GM12873 (cell line): ENCODE measurements at regions not wholly inside any gene's neighbourhood (a gene's known extent, or its start where the extent isn't known, plus 50 kb on each side); places are given as distances from the start of the nearest gene placed in this dataset.
A peak's percentile ranks its signal among the peaks of the same experiment; 100 is the strongest.

Experiments
- CTCF ChIP-seq: IDR thresholded peaks from 2 replicates; pipeline ENCODE4 v1.5.1; 2012; ENCODE audit warnings: low read depth, mild to moderate bottlenecking, moderate library complexity, low read length, control low read depth; ENCODE audit not compliant: insufficient read depth; ENCODE audit errors: missing control alignments

- peak; percentile 58 for TF ChIP-seq CTCF
These were observed 216.1 kb upstream of the ZMIZ1 start for GRCh38 chr10:78852466-78853240.

GRCh38 chr10:78853864-78854263 lies 214.9 kb upstream of the ZMIZ1 start:
- no peak for TF ChIP-seq CTCF

GRCh38 chr10:78856421-78856820 lies 212.3 kb upstream of the ZMIZ1 start:
- no peak for TF ChIP-seq CTCF

GRCh38 chr10:78857193-78857592 lies 211.6 kb upstream of the ZMIZ1 start:
- TF ChIP-seq CTCF: no peak

- TF ChIP-seq CTCF: no peak
These were observed 209.5 kb upstream of the ZMIZ1 start for GRCh38 chr10:78859266-78859665.

GRCh38 chr10:78859769-78860168 lies 209.0 kb upstream of the ZMIZ1 start:
- no peak for TF ChIP-seq CTCF

GRCh38 chr10:78860260-78860914 lies 208.4 kb upstream of the ZMIZ1 start:
- TF ChIP-seq CTCF: no peak
